Pancreas (tissue), 10 donors: ENCODE measurements at regions not wholly inside any gene's neighbourhood (a gene's known extent, or its start where the extent isn't known, plus 50 kb on each side); places are given as distances from the start of the nearest gene placed in this dataset.

ENCODE experiments used
- ATAC-seq, 4 donors: fragments of 200-7000 bp; cut with Tn5 transposase; one replicate each; pipeline versions ENCODE4 v1.8.0 to v1.9.1; 2020; ENCODE audit warnings: mild to moderate bottlenecking in 4 of 4, moderate library complexity in 4 of 4
- DNase-seq, 6 donors: peaks; one replicate each; pipeline ENCODE4 v3.0.0-alpha.2; 2020
- FAIRE-seq: peaks from 2 replicates; lab custom pipeline; 2012; peaks lifted over from hg19 to GRCh38; lab: Jason Lieb, UNC
- H3K27ac ChIP-seq, 4 donors: fragments of 200-600 bp; sonication (generic); 1 replicate in 3 of 4; 2 replicates in 1 of 4; pipeline versions ENCODE4 v1.5.0 to v1.8.0; 2020
- H3K27me3 ChIP-seq, 4 donors: fragments of 200-600 bp; one replicate each; pipeline ENCODE4 v1.8.0; 2021
- H3K36me3 ChIP-seq, 3 donors: fragments of 200-600 bp; sonication (generic) in 1 of 3; one replicate each; pipeline versions ENCODE4 v1.5.0 to v1.8.0; 2020 to 2021
- H3K4me1 ChIP-seq, 3 donors: fragments of 200-600 bp; one replicate each; pipeline ENCODE4 v1.8.0; 2021
- H3K4me3 ChIP-seq, 4 donors: fragments of 200-600 bp; sonication (generic) in 2 of 4; one replicate each; pipeline versions ENCODE4 v1.5.0 to v1.8.0; 2020 to 2021
- H3K9me3 ChIP-seq, 4 donors: fragments of 200-600 bp; one replicate each; pipeline ENCODE4 v1.8.0; 2021
- CTCF ChIP-seq, 4 donors: fragments of 200-600 bp; sonication (generic) in 3 of 4; IDR thresholded peaks; one replicate each; pipeline versions ENCODE4 v1.5.0 to v1.8.0; 2021; ENCODE audit warnings: antibody characterized with exemption in 4 of 4
- WGBS, 2 donors: extraction: QIAGEN DNeasy Blood & Tissue Kit; methylation state at CpG; one replicate each; pipeline ENCODE4 v1.1.7; 2013; 5-methylcytosine and 5-hydroxymethylcytosine counted together
- intact Hi-C, 3 donors: fragments of 100-400 bp; cut with DNase I; formaldehyde crosslinking; loops; one replicate each; pipeline versions ENCODE4 v1.11.1 to v1.14.2; 2022
- donor health status: healthy with polysubstance abuse.
- donor health status: DM: no; HTN: no; CAD: no; lungs with moderate emphysema.
- donor health status: DM: no; HTN: no; CAD: no.
- donor health status: control.
- donor health status: control.
- donor health status: Bipolar disorder and iron deficiency.
- donor health status: DM: yes; HTN: yes; CAD: no.
- donor health status: DM: no; HTN: no; CAD: no.
- donor health status: DM: no; HTN: no; CAD: no.
- donor health status: DM: yes; HTN: yes; CAD: no.

- Histone ChIP-seq H3K27ac (no peak overlapping the region), H3K36me3 (no peaks in the 10 kb centered on the region), H3K9me3 (no peaks in the 10 kb centered on the region), H3K4me1 (no peaks in the 10 kb centered on the region), H3K4me3 (no peak overlapping the region), H3K27me3 (no peaks in the 10 kb centered on the region)
- no peak for ATAC-seq
- intact Hi-C loops = no loop called here
- FAIRE-seq = no peak
- no peak for TF ChIP-seq CTCF (IDR thresholded peaks at IDR 0.05)
- no peak for DNase-seq
- 31 to 35% methylated on average over 9 of the region's 9 CpGs for WGBS, 2 donors
Measured at GRCh38 chr22:45071618-45072017, 61.8 kb upstream of the PHF21B start.

GRCh38 chr22:45072322-45072903 lies 62.6 kb upstream of the PHF21B start:
- TF ChIP-seq CTCF (IDR thresholded peaks at IDR 0.05) = no peak
- 13 to 20% methylated on average over 17 of the region's 17 CpGs for WGBS, 2 donors
- ATAC-seq (no peak), FAIRE-seq (no peak), DNase-seq (no peak)
- no peaks in the 10 kb centered on the region for H3K4me1 ChIP-seq
- H3K27me3 ChIP-seq = no peaks in the 10 kb centered on the region
- no peaks in the 10 kb centered on the region for H3K36me3 ChIP-seq
- H3K27ac ChIP-seq = no peak overlapping the region
- intact Hi-C loops = no loop called here
- H3K9me3 ChIP-seq = no peaks in the 10 kb centered on the region
- H3K4me3 ChIP-seq = no peak overlapping the region

- no peak for TF ChIP-seq CTCF (IDR thresholded peaks at IDR 0.05)
- Histone ChIP-seq H3K36me3 (no peaks in the 10 kb centered on the region), H3K27me3 (no peaks in the 10 kb centered on the region), H3K27ac (no peak overlapping the region), H3K4me3 (no peak overlapping the region), H3K4me1 (no peaks in the 10 kb centered on the region), H3K9me3 (no peaks in the 10 kb centered on the region)
- 64 to 66% methylated on average over 5 of the region's 5 CpGs for WGBS, 2 donors
- intact Hi-C loops = no loop called here
- FAIRE-seq (no peak), ATAC-seq (no peak), DNase-seq (no peak)
Measured at GRCh38 chr22:45073064-45073463, 63.3 kb upstream of the PHF21B start.

- H3K27me3 ChIP-seq = peaks cover 0 to 3% (median 0%) of the 10 kb centered on the region in 4 donors
- intact Hi-C loops = no loop called here
- H3K4me1 ChIP-seq = no peaks in the 10 kb centered on the region
- no peak overlapping the region for H3K4me3 ChIP-seq
- ATAC-seq (no peak), DNase-seq (no peak), FAIRE-seq (no peak)
- no peaks in the 10 kb centered on the region for H3K9me3 ChIP-seq
- WGBS, 2 donors = 35 to 43% methylated on average over 13 to 14 of the region's 14 CpGs
- no peak for TF ChIP-seq CTCF (IDR thresholded peaks at IDR 0.05)
- H3K27ac ChIP-seq = no peak overlapping the region
- no peaks in the 10 kb centered on the region for H3K36me3 ChIP-seq
Measured at GRCh38 chr22:45077286-45077685, 67.5 kb upstream of the PHF21B start.

- Histone ChIP-seq H3K27ac (no peak overlapping the region), H3K27me3 (peaks cover 0 to 3% (median 0%) of the 10 kb centered on the region in 4 donors), H3K36me3 (no peaks in the 10 kb centered on the region), H3K4me1 (no peaks in the 10 kb centered on the region), H3K4me3 (no peak overlapping the region), H3K9me3 (no peaks in the 10 kb centered on the region)
- TF ChIP-seq CTCF (IDR thresholded peaks at IDR 0.05) = no peak
- intact Hi-C loops = no loop called here
- DNase-seq (no peak), FAIRE-seq (no peak), ATAC-seq (no peak)
- 14 to 37% methylated on average over 25 of the region's 25 CpGs for WGBS, 2 donors
Measured at GRCh38 chr22:45077826-45078334, 68.1 kb upstream of the PHF21B start.
